Parathyroid adenoma (tissue), 2 donors: ENCODE measurements at regions not wholly inside any gene's neighbourhood (a gene's known extent, or its start where the extent isn't known, plus 50 kb on each side); places are given as distances from the start of the nearest gene placed in this dataset.

Experiments used
- H2AFZ ChIP-seq: fragments of 300-600 bp; sonication (generic); one replicate; pipeline ENCODE4 v1.7.0; 2017; ENCODE audit warnings: antibody characterized with exemption, mild to moderate bottlenecking
- H3K27ac ChIP-seq: fragments of 300-600 bp; sonication (generic); one replicate; pipeline ENCODE4 v1.7.0; 2017
- H3K27me3 ChIP-seq: fragments of 300-600 bp; sonication (generic); one replicate; pipeline ENCODE4 v1.7.0; 2017; ENCODE audit warnings: low read length; ENCODE audit not compliant: control insufficient read depth, insufficient read depth
- H3K36me3 ChIP-seq: fragments of 300-600 bp; sonication (generic); one replicate; pipeline ENCODE4 v1.7.0; 2017; ENCODE audit warnings: low read length; ENCODE audit not compliant: control insufficient read depth, insufficient read depth
- H3K4me1 ChIP-seq: fragments of 300-600 bp; sonication (generic); one replicate; pipeline ENCODE4 v1.7.0; 2017; ENCODE audit warnings: control low read depth
- H3K4me2 ChIP-seq: fragments of 300-600 bp; sonication (generic); one replicate; pipeline ENCODE4 v1.7.0; 2017; ENCODE audit warnings: low read length
- H3K4me3 ChIP-seq: fragments of 300-600 bp; sonication (generic); one replicate; pipeline ENCODE4 v1.7.0; 2017; ENCODE audit warnings: low read depth, low read length
- H3K79me2 ChIP-seq: fragments of 300-600 bp; sonication (generic); one replicate; pipeline ENCODE4 v1.7.0; 2017; ENCODE audit warnings: control low read depth
- H3K9ac ChIP-seq: fragments of 300-600 bp; sonication (generic); one replicate; pipeline ENCODE4 v1.7.0; 2017; ENCODE audit warnings: mild to moderate bottlenecking
- H3K9me3 ChIP-seq: fragments of 300-600 bp; sonication (generic); one replicate; pipeline ENCODE4 v1.7.0; 2017; ENCODE audit warnings: low read length; ENCODE audit not compliant: control insufficient read depth
- CTCF ChIP-seq: fragments of 300-600 bp; sonication (generic); IDR thresholded peaks from one replicate; pipeline ENCODE4 v1.7.0; 2017; ENCODE audit warnings: antibody characterized with exemption, mild to moderate bottlenecking
- donor health status: primary hyperparathyroidism.

GRCh38 chr3:144151983-144152382, 180.4 kb downstream of the DIPK2A start:
- no peak overlapping the region for H3K4me3 ChIP-seq
- no peak overlapping the region for H3K9ac ChIP-seq
- H3K36me3 ChIP-seq, result no peaks in the 10 kb centered on the region
- H3K27me3 ChIP-seq, result no peaks in the 10 kb centered on the region
- H3K27ac ChIP-seq, result no peak overlapping the region
- no peaks in the 10 kb centered on the region for H3K4me1 ChIP-seq
- TF ChIP-seq CTCF, result no peak
- no peak overlapping the region for H3K4me2 ChIP-seq
- H2AFZ ChIP-seq, result no peak overlapping the region
- H3K9me3 ChIP-seq, result no peaks in the 10 kb centered on the region
- H3K79me2 ChIP-seq, result no peaks in the 10 kb centered on the region

- Histone ChIP-seq H3K4me3 (no peak overlapping the region), H3K36me3 (no peaks in the 10 kb centered on the region), H3K9me3 (no peaks in the 10 kb centered on the region), H3K4me2 (no peak overlapping the region), H3K27me3 (no peaks in the 10 kb centered on the region), H3K4me1 (peaks cover 4% of the 10 kb centered on the region), H3K27ac (no peak overlapping the region), H2AFZ (no peak overlapping the region), H3K79me2 (no peaks in the 10 kb centered on the region), H3K9ac (no peak overlapping the region)
- TF ChIP-seq CTCF, result no peak
Measured at GRCh38 chr3:144160627-144161026, 189.0 kb downstream of the DIPK2A start.

- Histone ChIP-seq H3K4me1 (peaks cover 4% of the 10 kb centered on the region), H3K36me3 (no peaks in the 10 kb centered on the region), H3K9ac (no peak overlapping the region), H3K27ac (no peak overlapping the region), H3K79me2 (no peaks in the 10 kb centered on the region), H3K4me3 (no peak overlapping the region), H3K4me2 (no peak overlapping the region), H2AFZ (peak overlapping the region; percentile 15), H3K9me3 (no peaks in the 10 kb centered on the region), H3K27me3 (no peaks in the 10 kb centered on the region)
- no peak for TF ChIP-seq CTCF
Measured at GRCh38 chr3:144162042-144162441, 190.4 kb downstream of the DIPK2A start.

- Histone ChIP-seq H3K4me3 (no peak overlapping the region), H3K4me1 (peaks cover 4% of the 10 kb centered on the region), H3K9ac (no peak overlapping the region), H3K9me3 (no peaks in the 10 kb centered on the region), H3K79me2 (no peaks in the 10 kb centered on the region), H3K4me2 (no peak overlapping the region), H3K36me3 (no peaks in the 10 kb centered on the region), H3K27ac (no peak overlapping the region), H2AFZ (no peak overlapping the region), H3K27me3 (no peaks in the 10 kb centered on the region)
- no peak for TF ChIP-seq CTCF
Measured at GRCh38 chr3:144164352-144164751, 192.7 kb downstream of the DIPK2A start.

- Histone ChIP-seq H3K27me3 (no peaks in the 10 kb centered on the region), H3K4me2 (no peak overlapping the region), H2AFZ (no peak overlapping the region), H3K36me3 (no peaks in the 10 kb centered on the region), H3K4me1 (peaks cover 4% of the 10 kb centered on the region), H3K27ac (no peak overlapping the region), H3K9me3 (no peaks in the 10 kb centered on the region), H3K79me2 (no peaks in the 10 kb centered on the region), H3K4me3 (no peak overlapping the region), H3K9ac (no peak overlapping the region)
- no peak for TF ChIP-seq CTCF
Measured at GRCh38 chr3:144165482-144165881, 193.9 kb downstream of the DIPK2A start.
